ENCODE measurements at regions not wholly inside any gene's neighbourhood (a gene's known extent, or its start where the extent isn't known, plus 50 kb on each side); places are given as distances from the start of the nearest gene placed in this dataset.

- DNase-seq: no peak
Observed at GRCh38 chr1:240001177-240001740, 90.4 kb upstream of the FMN2 start.

DNA sequence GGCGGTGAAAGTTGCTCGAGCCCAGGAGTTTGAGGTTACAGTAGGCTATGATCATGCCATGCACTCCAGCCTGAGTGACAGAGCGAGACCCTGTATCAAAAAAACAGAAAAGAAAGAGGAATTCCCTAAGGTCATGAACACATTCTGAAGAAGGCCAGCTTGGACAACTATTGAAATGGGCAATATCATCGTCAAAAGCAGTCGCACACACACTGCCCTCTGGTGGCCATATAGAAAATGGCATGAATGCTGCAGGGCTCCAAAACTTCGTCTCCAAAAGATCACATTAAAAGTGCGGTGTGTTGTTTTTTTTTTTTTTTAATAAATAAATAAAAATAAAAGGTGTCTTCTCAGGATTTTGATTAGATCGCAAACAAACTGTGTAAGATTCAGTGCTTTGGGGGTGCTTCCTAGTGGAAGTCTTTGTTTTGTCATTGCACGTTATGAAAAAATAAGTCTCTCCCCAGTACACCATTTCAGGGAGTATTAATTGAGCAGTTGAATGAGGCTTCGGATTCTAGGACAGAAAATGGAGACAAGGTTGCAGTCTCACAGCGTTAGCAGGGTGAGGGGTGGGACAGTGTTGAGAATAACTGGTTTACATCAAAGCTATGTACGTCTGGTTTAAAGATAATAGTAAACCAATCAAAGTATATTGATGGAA lies 87.5 kb upstream of the FMN2 start:
- no peak for DNase-seq

DNA sequence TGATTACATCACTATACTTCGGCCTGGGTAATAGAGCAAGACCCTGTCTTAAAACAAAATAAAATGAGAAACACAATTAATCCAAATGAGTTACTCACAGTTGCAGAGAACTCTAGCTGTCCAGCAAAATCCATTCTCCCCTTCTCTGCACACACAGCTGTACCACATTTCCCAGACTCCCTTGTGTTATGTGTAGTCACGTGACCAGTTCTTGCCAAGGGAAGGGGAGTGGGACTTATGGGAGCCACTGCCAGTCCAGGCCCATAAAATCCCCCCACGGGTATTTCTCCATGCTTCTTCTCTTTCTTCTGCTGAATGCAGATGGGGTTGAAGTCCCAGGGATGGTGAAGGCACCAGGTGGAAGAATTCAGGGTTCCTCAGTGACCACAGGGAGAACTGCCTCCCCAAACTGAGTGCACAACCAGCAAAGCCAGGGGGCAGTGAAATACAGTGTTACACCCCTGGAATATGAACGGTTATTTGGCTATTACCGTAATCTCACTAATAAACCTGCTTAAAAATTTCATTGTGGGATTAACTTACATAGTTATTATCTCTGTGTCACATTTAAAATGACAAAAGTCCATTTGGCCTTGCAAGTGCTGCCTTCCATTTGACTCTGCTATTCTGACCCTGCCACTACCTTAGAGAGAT lies 85.6 kb upstream of the FMN2 start:
- DNase-seq: no peak

DNA sequence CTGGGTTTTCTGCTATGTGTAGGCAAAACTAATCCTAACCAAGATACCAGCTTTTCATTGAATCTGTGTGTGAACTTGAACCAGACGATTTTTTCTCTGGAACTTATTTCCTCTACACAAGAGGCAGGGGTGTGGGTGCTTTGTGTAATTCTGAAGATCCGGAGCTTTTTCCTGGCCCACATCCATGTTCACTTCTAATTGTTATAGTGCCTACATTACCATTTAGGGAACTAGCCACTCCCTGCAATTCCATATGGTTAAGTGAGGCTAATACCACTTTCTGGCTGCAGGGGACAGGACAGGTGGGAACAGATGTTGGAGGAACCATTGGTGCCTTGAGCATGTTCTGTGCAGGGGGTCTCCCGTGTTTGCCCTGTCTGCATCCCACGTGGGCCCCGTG lies 83.4 kb upstream of the FMN2 start:
- no peak for DNase-seq

DNA sequence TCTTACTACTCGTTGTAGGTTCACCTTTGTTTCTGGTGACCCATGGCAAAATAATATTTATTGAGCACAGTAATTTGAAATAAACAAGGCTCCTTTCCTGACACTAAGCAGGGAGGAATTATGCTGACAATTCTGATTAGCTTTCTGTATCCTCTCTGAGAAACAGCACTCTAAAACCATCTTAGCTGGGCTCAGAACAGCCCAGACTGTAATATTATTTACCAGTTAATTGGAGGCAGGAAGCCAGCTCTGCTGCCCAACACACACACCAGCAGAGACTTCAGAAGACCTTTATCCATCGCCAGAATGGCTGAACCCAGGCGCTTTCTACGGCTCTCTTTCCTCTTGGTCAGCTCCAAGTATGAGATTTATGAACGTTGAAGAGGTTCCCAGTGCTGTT lies 77.6 kb upstream of the FMN2 start:
- no peak for DNase-seq

- DNase-seq: no peak
Observed at GRCh38 chr1:240018617-240019016, 73.1 kb upstream of the FMN2 start.

DNA sequence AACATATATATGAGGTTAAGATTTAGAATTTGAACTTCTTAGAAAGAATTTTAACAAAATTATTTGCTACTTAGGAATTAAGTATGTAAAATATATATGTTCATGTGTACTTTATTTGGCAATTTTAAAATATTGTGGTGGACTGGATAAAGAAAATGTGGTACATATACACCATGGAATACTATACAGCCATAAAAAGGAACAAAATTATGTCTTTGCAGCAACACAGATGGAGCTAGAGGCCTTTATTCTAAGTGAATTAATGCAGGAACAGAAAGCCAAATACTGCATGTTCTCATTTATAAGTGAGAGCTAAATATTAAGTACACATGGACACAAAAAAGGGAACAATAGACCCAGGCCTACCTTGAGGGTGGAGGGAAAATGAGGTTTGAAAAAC lies 72.2 kb upstream of the FMN2 start:
- DNase-seq: no peak

- no peak for DNase-seq
Observed at GRCh38 chr1:240020871-240021270, 70.8 kb upstream of the FMN2 start.

GRCh38 chr1:240021709-240022108 lies 70.0 kb upstream of the FMN2 start:
- no peak for DNase-seq

- DNase-seq: no peak
Observed at GRCh38 chr1:240027059-240027462, 64.6 kb upstream of the FMN2 start.

DNA sequence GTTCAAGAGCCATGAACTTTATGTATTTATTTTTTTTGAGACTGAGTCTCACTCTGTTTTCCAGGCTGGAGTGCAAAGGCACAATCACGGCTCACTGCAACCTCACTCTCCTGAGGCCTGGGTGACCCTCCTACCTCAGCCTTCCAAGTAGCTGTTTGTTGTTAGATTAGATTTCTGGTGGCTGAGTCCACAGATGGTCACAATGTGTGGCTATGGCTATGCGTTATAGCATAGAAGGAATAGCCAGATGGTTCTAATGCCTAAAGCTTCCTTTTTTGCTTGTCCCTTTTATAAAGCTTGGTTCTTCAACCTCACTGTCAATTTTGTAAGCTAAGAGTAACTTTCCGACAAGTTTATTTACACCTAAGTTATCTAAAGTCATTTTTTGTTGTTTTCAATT lies 62.3 kb upstream of the FMN2 start:
- no peak for DNase-seq

GRCh38 chr1:240030236-240030635 lies 61.4 kb upstream of the FMN2 start:
- no peak for DNase-seq

DNA sequence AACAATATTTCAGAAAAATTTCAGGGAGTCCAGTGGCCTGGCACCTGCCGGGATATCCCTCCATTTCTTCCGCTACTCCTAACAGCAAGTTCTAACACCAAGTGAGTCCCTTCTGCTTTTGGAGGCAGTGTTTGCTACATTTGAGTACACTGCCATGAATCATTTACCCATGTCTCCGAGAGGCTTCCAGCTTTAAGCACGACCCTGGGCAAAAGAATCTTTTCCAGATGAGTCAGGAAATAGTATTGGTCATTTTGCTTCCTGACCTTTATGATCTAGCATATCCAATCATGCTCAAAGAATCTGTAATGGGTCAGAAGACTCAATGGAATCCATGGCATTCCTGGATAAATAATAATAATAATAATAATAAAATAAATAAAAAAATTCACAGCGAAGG lies 60.7 kb upstream of the FMN2 start:
- no peak for DNase-seq

DNA sequence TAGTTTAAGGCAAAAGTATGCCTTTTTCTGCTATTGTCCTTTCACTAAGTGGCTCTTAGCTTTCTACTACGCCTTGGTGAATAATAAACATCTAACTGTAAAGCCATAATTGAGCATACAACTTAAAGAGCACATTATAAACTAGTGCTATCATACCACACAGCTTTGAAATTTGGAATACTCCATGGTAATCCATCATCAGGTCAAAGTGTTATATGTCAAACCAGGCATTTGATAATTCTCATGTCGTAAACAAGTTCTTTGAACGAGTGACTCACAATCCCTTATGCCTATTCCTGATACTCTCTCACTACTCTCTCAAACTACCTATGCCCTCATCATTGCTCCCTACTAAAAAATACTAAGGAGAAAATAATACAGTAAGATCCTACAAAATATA lies 60.3 kb upstream of the FMN2 start:
- DNase-seq: no peak

- no peak for DNase-seq
Observed at GRCh38 chr1:240033406-240033805, 58.3 kb upstream of the FMN2 start.

DNA sequence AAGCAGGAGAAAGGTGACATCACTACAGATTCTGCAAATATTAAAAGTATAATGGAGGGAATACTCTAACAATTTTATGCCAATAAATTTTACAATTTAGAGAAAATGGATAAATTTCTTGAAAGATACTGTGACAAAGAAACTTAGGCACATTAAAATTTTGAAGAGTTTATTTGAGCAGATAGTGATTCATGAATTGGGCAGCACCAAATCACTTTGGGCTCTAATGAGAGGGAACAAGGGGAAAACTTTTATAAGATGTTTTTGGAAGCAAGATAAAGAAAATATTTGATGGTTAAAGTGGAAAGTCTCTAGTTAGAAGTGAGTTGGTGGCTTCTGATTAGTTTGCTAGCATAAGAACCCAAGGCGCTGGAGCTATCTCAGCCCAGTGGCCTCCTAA lies 55.2 kb upstream of the FMN2 start:
- no peak for DNase-seq
